ENCODE measurements at regions not wholly inside any gene's neighbourhood (a gene's known extent, or its start where the extent isn't known, plus 50 kb on each side); places are given as distances from the start of the nearest gene placed in this dataset.

DNA sequence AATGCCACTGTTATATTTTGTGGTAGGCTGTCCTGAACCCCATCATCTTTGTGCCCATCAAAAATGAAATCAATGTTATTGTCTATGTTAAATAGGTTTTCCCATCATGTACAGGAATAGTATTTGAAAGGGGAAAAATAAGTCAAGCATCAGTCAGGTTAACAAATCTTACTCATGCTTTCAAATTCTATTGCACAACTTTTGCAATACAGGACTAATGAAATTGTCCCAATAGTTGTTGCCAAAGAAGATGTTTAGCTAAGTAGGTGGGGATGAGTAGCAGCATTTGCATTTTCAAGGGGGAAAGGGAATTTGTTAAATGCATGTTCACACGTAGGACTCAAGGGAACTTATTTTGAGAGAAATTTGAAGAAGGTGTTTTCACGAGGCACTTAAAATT lies 962.1 kb downstream of the JRKL start:
- H3K4me2 ChIP-seq (replicated peaks; ENCODE audit: low read depth, low read length, poor library complexity, severe bottlenecking): no peak overlapping the region
- no peaks in the 10 kb centered on the region for H3K4me1 ChIP-seq (ENCODE audit: control insufficient read depth in 2 of 2, insufficient read depth in 2 of 2, low read length in 2 of 2)
- no peak overlapping the region for H3K4me3 ChIP-seq (ENCODE audit: control extremely low read depth in 1 of 5, extremely low read depth in 1 of 5, insufficient read depth in 1 of 5, low read depth in 2 of 5, low read length in 4 of 5)
- H4K20me1 ChIP-seq (ENCODE audit: control insufficient read depth, insufficient read depth, low read length, poor library complexity, severe bottlenecking): no peaks in the 10 kb centered on the region
- DNase-seq (no peak), ATAC-seq (ENCODE audit: low read depth) (no peak)
- no peaks in the 10 kb centered on the region for H3K27me3 Mint-ChIP-seq
- H2AFZ ChIP-seq (ENCODE audit: insufficient read depth, low read depth, low read length, poor library complexity, severe bottlenecking): no peak overlapping the region
- TF ChIP-seq EZH2 (IDR thresholded peaks at IDR 0.05; ENCODE audit: borderline replicate concordance, insufficient read depth, low read depth, low read length, poor library complexity, severe bottlenecking): no peak
- TF ChIP-seq, protein P1, sequence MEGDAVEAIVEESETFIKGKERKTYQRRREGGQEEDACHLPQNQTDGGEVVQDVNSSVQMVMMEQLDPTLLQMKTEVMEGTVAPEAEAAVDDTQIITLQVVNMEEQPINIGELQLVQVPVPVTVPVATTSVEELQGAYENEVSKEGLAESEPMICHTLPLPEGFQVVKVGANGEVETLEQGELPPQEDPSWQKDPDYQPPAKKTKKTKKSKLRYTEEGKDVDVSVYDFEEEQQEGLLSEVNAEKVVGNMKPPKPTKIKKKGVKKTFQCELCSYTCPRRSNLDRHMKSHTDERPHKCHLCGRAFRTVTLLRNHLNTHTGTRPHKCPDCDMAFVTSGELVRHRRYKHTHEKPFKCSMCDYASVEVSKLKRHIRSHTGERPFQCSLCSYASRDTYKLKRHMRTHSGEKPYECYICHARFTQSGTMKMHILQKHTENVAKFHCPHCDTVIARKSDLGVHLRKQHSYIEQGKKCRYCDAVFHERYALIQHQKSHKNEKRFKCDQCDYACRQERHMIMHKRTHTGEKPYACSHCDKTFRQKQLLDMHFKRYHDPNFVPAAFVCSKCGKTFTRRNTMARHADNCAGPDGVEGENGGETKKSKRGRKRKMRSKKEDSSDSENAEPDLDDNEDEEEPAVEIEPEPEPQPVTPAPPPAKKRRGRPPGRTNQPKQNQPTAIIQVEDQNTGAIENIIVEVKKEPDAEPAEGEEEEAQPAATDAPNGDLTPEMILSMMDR (IDR thresholded peaks at IDR 0.05): no peak
- no peaks in the 10 kb centered on the region for H3K79me2 ChIP-seq (ENCODE audit: control insufficient read depth, insufficient read depth, low read length)
- no peaks in the 10 kb centered on the region for H3K36me3 ChIP-seq (replicated peaks in 1 of 2; ENCODE audit: control extremely low read depth in 1 of 2, control insufficient read depth in 1 of 2, extremely low read depth in 1 of 2, insufficient read depth in 2 of 2, low read length in 1 of 2)
- intact Hi-C loops (cut with micrococcal nuclease): no loop called here
- WGBS (ENCODE audit: insufficient coverage): 100% methylated on average over 2 of the region's 2 CpGs
- H3K27ac Mint-ChIP-seq: no peak overlapping the region
- no peaks in the 10 kb centered on the region for H3K4me1 Mint-ChIP-seq
- ChIA-PET CTCF (no interaction called here), POLR2A (no interaction called here)
- H3K9me3 Mint-ChIP-seq (ENCODE audit: insufficient read depth): peaks cover 11% of the 10 kb centered on the region
- no peak overlapping the region for H3K9ac ChIP-seq (ENCODE audit: low read length)
- H3K9me3 ChIP-seq (ENCODE audit: control extremely low read depth in 1 of 3, control insufficient read depth in 2 of 3, insufficient read depth in 1 of 3, low read length in 2 of 3): no peaks in the 10 kb centered on the region
- H3K27ac ChIP-seq (ENCODE audit: low read length in 2 of 2): no peak overlapping the region
- H3K4me3 Mint-ChIP-seq: no peak overlapping the region
- H3K27me3 ChIP-seq (replicated peaks in 1 of 4; ENCODE audit: control extremely low read depth in 1 of 4, control insufficient read depth in 3 of 4, insufficient read depth in 4 of 4, low read length in 3 of 4): no peaks in the 10 kb centered on the region

DNA sequence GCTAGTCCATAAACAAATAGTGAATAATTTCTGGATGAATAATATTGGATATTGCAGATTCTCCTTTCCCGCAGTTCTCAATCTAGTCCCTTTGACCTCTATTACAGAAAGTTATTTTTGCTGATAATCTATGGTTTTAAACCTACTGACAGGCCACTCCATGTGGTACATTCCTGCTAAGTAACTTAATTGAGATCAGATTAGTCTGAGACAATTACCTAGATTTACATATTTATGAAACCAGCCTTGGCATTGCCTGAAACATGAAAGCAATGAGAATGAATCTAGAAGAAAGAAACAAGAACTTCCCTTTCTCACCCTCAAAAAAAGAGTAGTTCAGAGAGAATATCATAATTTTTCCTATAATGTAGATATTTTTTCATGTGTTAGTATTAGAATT lies 964.2 kb downstream of the JRKL start:
- CTCF ChIA-PET: no interaction called here
- no peaks in the 10 kb centered on the region for H4K20me1 ChIP-seq (ENCODE audit: control insufficient read depth, insufficient read depth, low read length, poor library complexity, severe bottlenecking)
- H3K4me2 ChIP-seq (replicated peaks; ENCODE audit: low read depth, low read length, poor library complexity, severe bottlenecking): no peak overlapping the region
- Mint-ChIP-seq H3K4me1 (no peaks in the 10 kb centered on the region), H3K4me3 (no peak overlapping the region), H3K27ac (no peak overlapping the region), H3K9me3 (ENCODE audit: insufficient read depth) (peaks cover 9% of the 10 kb centered on the region), H3K27me3 (no peaks in the 10 kb centered on the region)
- intact Hi-C loops (cut with micrococcal nuclease): no loop called here
- no peak overlapping the region for H3K9ac ChIP-seq (ENCODE audit: low read length)
- H2AFZ ChIP-seq (ENCODE audit: insufficient read depth, low read depth, low read length, poor library complexity, severe bottlenecking): no peak overlapping the region
- POLR2A ChIA-PET: no interaction called here
- no CpG with 5 or more reads among the region's 1 CpG for WGBS (ENCODE audit: insufficient coverage)
- no peak overlapping the region for H3K27ac ChIP-seq (ENCODE audit: low read length in 2 of 2)
- H3K4me1 ChIP-seq (ENCODE audit: control insufficient read depth in 2 of 2, insufficient read depth in 2 of 2, low read length in 2 of 2): no peaks in the 10 kb centered on the region
- no peaks in the 10 kb centered on the region for H3K9me3 ChIP-seq (ENCODE audit: control extremely low read depth in 1 of 3, control insufficient read depth in 2 of 3, insufficient read depth in 1 of 3, low read length in 2 of 3)
- DNase-seq (no peak), ATAC-seq (ENCODE audit: low read depth) (no peak)
- H3K36me3 ChIP-seq (replicated peaks in 1 of 2; ENCODE audit: control extremely low read depth in 1 of 2, control insufficient read depth in 1 of 2, extremely low read depth in 1 of 2, insufficient read depth in 2 of 2, low read length in 1 of 2): no peaks in the 10 kb centered on the region
- H3K79me2 ChIP-seq (ENCODE audit: control insufficient read depth, insufficient read depth, low read length): no peaks in the 10 kb centered on the region
- H3K4me3 ChIP-seq (ENCODE audit: control extremely low read depth in 1 of 5, extremely low read depth in 1 of 5, insufficient read depth in 1 of 5, low read depth in 2 of 5, low read length in 4 of 5): no peak overlapping the region
- H3K27me3 ChIP-seq (replicated peaks in 1 of 4; ENCODE audit: control extremely low read depth in 1 of 4, control insufficient read depth in 3 of 4, insufficient read depth in 4 of 4, low read length in 3 of 4): no peaks in the 10 kb centered on the region
- TF ChIP-seq, protein P1 (IDR thresholded peaks at IDR 0.05): no peak
- no peak for TF ChIP-seq EZH2 (IDR thresholded peaks at IDR 0.05; ENCODE audit: borderline replicate concordance, insufficient read depth, low read depth, low read length, poor library complexity, severe bottlenecking)
